Neutrophil (primary cell): ENCODE measurements at regions not wholly inside any gene's neighbourhood (a gene's known extent, or its start where the extent isn't known, plus 50 kb on each side); places are given as distances from the start of the nearest gene placed in this dataset.

Source experiments
- H3K27ac ChIP-seq: fragments of 200-600 bp; sonication (generic); 2 replicates; pipeline ENCODE4 v1.5.1; 2016; ENCODE audit warnings: mild to moderate bottlenecking, moderate library complexity
- H3K27me3 ChIP-seq: fragments of 200-600 bp; sonication (generic); 2 replicates; pipeline ENCODE4 v1.6.0; 2016; ENCODE audit warnings: mild to moderate bottlenecking
- H3K36me3 ChIP-seq: fragments of 200-600 bp; sonication (generic); 2 replicates; pipeline ENCODE4 v1.5.1; 2017
- H3K4me1 ChIP-seq, 2 experiments: fragments of 200-600 bp in 1 of 2; sonication (generic) in 1 of 2; 1 replicate in 1 of 2; 2 replicates in 1 of 2; pipeline versions ENCODE4 v1.5.1 to v1.6.1; 2013 to 2016; ENCODE audit warnings: low read depth in 1 of 2, low read length in 1 of 2, mild to moderate bottlenecking in 1 of 2, moderate library complexity in 1 of 2; ENCODE audit not compliant: control insufficient read depth in 1 of 2, insufficient read depth in 1 of 2
- H3K4me3 ChIP-seq, 2 experiments: fragments of 200-600 bp in 1 of 2; sonication (generic) in 1 of 2; 1 replicate in 1 of 2; 2 replicates in 1 of 2; pipeline ENCODE4 v1.5.1; 2013 to 2016; ENCODE audit warnings: low read depth in 1 of 2, low read length in 1 of 2, mild to moderate bottlenecking in 1 of 2, moderate library complexity in 1 of 2
- H3K9me3 ChIP-seq: fragments of 200-600 bp; sonication (generic); 2 replicates; pipeline ENCODE4 v1.5.1; 2016
- TF ChIP-seq, protein P1 (sequence below): fragments of 200-600 bp; sonication (generic); IDR thresholded peaks from 2 replicates; pipeline ENCODE4 v1.5.1; 2016; ENCODE audit warnings: antibody characterized with exemption

DNA sequence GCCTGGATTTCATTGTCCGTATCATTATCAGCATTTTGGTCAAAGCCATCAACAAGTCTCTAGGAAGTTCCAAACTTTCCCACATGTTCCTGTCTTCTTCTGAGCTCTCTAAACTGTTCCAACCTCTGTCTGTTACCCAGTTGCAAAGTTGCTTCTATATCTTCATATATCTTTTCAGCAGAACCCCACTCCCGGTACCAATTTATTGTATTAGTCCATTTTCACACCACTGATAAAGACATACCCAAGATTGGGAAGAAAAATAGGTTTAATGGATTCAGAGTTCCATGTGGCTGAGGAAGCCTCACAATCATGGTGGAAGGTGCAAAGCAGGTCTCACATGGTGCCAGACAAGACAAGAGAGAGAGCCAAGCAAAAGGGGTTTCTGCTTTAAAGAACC is 293.2 kb downstream of the EPM2A start:
- Histone ChIP-seq H3K9me3 (no peaks in the 10 kb centered on the region), H3K4me3 (no peak overlapping the region), H3K27ac (no peak overlapping the region), H3K36me3 (no peaks in the 10 kb centered on the region), H3K27me3 (no peaks in the 10 kb centered on the region), H3K4me1 (no peaks in the 10 kb centered on the region)
- TF ChIP-seq, protein P1, sequence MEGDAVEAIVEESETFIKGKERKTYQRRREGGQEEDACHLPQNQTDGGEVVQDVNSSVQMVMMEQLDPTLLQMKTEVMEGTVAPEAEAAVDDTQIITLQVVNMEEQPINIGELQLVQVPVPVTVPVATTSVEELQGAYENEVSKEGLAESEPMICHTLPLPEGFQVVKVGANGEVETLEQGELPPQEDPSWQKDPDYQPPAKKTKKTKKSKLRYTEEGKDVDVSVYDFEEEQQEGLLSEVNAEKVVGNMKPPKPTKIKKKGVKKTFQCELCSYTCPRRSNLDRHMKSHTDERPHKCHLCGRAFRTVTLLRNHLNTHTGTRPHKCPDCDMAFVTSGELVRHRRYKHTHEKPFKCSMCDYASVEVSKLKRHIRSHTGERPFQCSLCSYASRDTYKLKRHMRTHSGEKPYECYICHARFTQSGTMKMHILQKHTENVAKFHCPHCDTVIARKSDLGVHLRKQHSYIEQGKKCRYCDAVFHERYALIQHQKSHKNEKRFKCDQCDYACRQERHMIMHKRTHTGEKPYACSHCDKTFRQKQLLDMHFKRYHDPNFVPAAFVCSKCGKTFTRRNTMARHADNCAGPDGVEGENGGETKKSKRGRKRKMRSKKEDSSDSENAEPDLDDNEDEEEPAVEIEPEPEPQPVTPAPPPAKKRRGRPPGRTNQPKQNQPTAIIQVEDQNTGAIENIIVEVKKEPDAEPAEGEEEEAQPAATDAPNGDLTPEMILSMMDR: no peak

DNA sequence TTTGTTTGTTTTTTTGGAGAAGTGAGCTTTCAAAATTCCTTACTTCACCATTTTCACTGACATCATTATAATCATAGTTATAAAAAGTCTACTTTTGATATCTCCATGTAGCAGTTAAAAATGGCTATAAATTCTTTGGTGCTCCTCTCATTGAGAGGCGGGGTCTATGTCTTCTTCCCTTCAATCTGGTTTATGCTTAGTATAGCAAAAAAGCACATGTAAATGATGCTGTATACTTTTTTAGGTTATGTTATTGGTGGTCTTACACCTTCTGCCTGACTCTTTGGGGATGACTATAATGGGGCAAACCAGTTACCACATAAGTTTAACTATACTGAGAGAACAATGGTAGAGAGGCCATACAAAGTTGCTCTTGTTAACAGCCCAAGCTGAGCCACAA is 289.6 kb downstream of the EPM2A start:
- H3K4me3 ChIP-seq: no peak overlapping the region
- TF ChIP-seq, protein P1: no peak
- no peaks in the 10 kb centered on the region for H3K36me3 ChIP-seq
- no peak overlapping the region for H3K27ac ChIP-seq
- no peaks in the 10 kb centered on the region for H3K27me3 ChIP-seq
- H3K9me3 ChIP-seq: no peaks in the 10 kb centered on the region
- no peaks in the 10 kb centered on the region for H3K4me1 ChIP-seq

- TF ChIP-seq, protein P1: no peak
- Histone ChIP-seq H3K9me3 (no peaks in the 10 kb centered on the region), H3K4me3 (no peak overlapping the region), H3K4me1 (no peaks in the 10 kb centered on the region), H3K36me3 (no peaks in the 10 kb centered on the region), H3K27me3 (no peaks in the 10 kb centered on the region), H3K27ac (no peak overlapping the region)
Observed at GRCh38 chr6:145451029-145451428, 284.3 kb downstream of the EPM2A start.

GRCh38 chr6:145453376-145453775 is 281.9 kb downstream of the EPM2A start:
- no peaks in the 10 kb centered on the region for H3K36me3 ChIP-seq
- TF ChIP-seq, protein P1: no peak
- H3K27me3 ChIP-seq: no peaks in the 10 kb centered on the region
- no peaks in the 10 kb centered on the region for H3K4me1 ChIP-seq
- no peak overlapping the region for H3K4me3 ChIP-seq
- H3K27ac ChIP-seq: no peak overlapping the region
- no peaks in the 10 kb centered on the region for H3K9me3 ChIP-seq

DNA sequence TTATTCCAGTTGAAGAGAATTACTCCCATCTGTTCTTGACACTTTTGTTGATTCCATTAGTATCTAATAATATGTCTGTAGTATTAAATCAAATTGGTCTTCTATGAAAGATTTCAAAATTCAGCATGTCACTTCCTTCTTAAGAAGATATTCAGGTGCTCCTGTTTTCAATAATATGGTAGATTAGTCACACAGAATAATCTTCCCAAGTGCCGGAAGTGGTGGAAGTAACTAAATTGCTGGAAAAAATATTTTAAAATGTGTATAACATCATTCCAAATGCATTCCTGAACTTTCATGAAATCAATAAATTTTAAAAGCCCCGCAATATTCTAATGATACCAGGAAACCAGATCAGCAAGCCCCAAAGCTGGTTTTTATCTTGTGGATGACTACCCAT is 281.3 kb downstream of the EPM2A start:
- no peak overlapping the region for H3K4me3 ChIP-seq
- no peaks in the 10 kb centered on the region for H3K9me3 ChIP-seq
- no peaks in the 10 kb centered on the region for H3K27me3 ChIP-seq
- H3K4me1 ChIP-seq: no peaks in the 10 kb centered on the region
- TF ChIP-seq, protein P1: no peak
- no peaks in the 10 kb centered on the region for H3K36me3 ChIP-seq
- H3K27ac ChIP-seq: no peak overlapping the region

DNA sequence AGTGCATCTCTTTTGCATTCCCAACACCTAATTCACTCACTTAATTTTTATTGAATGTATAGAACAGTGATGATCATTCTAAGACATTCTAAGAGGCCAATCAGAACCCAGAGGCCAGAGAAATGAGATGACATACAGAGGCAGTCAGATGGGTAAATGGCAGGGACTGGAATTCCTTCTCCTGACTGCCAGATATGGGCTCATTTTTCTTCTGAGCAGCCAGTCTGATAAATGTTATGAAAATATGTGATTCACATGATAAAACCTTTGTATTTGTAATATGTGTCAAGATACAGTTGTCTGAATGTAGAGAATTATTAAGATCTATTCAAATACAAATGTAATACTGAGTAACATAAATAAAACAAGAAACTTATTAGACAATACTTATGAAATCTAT is 277.8 kb downstream of the EPM2A start:
- Histone ChIP-seq H3K4me1 (no peaks in the 10 kb centered on the region), H3K36me3 (no peaks in the 10 kb centered on the region), H3K9me3 (no peaks in the 10 kb centered on the region), H3K4me3 (no peak overlapping the region), H3K27ac (no peak overlapping the region), H3K27me3 (no peaks in the 10 kb centered on the region)
- TF ChIP-seq, protein P1: no peak
